B cell (primary cell): ENCODE measurements at regions not wholly inside any gene's neighbourhood (a gene's known extent, or its start where the extent isn't known, plus 50 kb on each side); places are given as distances from the start of the nearest gene placed in this dataset.

Source experiments
- ATAC-seq: fragments of 200-7000 bp; cut with Tn5 transposase; one replicate; pipeline ENCODE4 v1.10.0; 2021; ENCODE audit warnings: low read depth, mild to moderate bottlenecking, moderate number of reproducible peaks, moderate library complexity
- CTCF ChIA-PET: fragments of 350-600 bp; sonication (Branson Sonifier 250); formaldehyde crosslinking; loops from one replicate; lab custom pipeline; 2021; ENCODE audit warnings: antibody characterized with exemption, inconsistent platforms; lab: Charles Lee
- POLR2A ChIA-PET: fragments of 350-600 bp; sonication (Branson Sonifier 250); formaldehyde crosslinking; loops from one replicate; lab custom pipeline; 2021; ENCODE audit warnings: antibody characterized with exemption; lab: Charles Lee
- DNase-seq: peaks from one replicate; pipeline ENCODE4 v3.0.0; 2013
- H2AFZ ChIP-seq: 2 replicates; pipeline ENCODE4 v1.6.1; 2012; ENCODE audit warnings: mild to moderate bottlenecking, low read depth, low read length; ENCODE audit not compliant: insufficient read depth, poor library complexity, severe bottlenecking
- H3K27ac ChIP-seq, 2 donors: 1 replicate in 1 of 2; 2 replicates in 1 of 2; pipeline ENCODE4 v1.5.1; 2012 to 2013; ENCODE audit warnings: low read length in 2 of 2, mild to moderate bottlenecking in 2 of 2, moderate library complexity in 1 of 2
- H3K27me3 ChIP-seq, 4 experiments: fragments of 200-600 bp in 1 of 4; sonication (generic) in 1 of 4; replicated peaks in 1 of 4; 1 replicate in 2 of 4; 2 replicates in 2 of 4; pipeline versions ENCODE4 v1.6.1 to v1.7.0; 2013 to 2016; ENCODE audit warnings: low read length in 3 of 4, mild to moderate bottlenecking in 2 of 4, mixed read lengths in 1 of 4, moderate library complexity in 1 of 4; ENCODE audit not compliant: insufficient read depth in 4 of 4, control insufficient read depth in 3 of 4; ENCODE audit errors: control extremely low read depth in 1 of 4
- H3K36me3 ChIP-seq, 2 experiments: replicated peaks in 1 of 2; 1 replicate in 1 of 2; 2 replicates in 1 of 2; pipeline versions ENCODE4 v1.6.1 to v1.7.1; 2013; ENCODE audit warnings: low read length in 1 of 2; ENCODE audit not compliant: insufficient read depth in 2 of 2, control insufficient read depth in 1 of 2; ENCODE audit errors: control extremely low read depth in 1 of 2, extremely low read depth in 1 of 2
- H3K4me1 ChIP-seq, 2 donors: fragments of 200-600 bp in 1 of 2; sonication (generic) in 1 of 2; 1 replicate in 1 of 2; 2 replicates in 1 of 2; pipeline versions ENCODE4 v1.5.1 to v1.6.1; 2013 to 2017; ENCODE audit warnings: low read length in 2 of 2; ENCODE audit not compliant: control insufficient read depth in 2 of 2, insufficient read depth in 2 of 2
- H3K4me2 ChIP-seq: replicated peaks from 2 replicates; pipeline ENCODE3; 2012; ENCODE audit warnings: mild to moderate bottlenecking, low read depth, low read length; ENCODE audit not compliant: poor library complexity, severe bottlenecking
- H3K4me3 ChIP-seq, 5 experiments: fragments of 200-600 bp in 1 of 5; sonication (generic) in 1 of 5; 1 replicate in 3 of 5; 2 replicates in 2 of 5; pipeline versions ENCODE4 v1.5.1 to v1.7.0; 2011 to 2016; ENCODE audit warnings: low read length in 4 of 5, mild to moderate bottlenecking in 4 of 5, low read depth in 2 of 5, control low read depth in 1 of 5, moderate library complexity in 1 of 5; ENCODE audit not compliant: insufficient read depth in 1 of 5; ENCODE audit errors: control extremely low read depth in 1 of 5, extremely low read depth in 1 of 5
- H3K79me2 ChIP-seq: fragments of 200-600 bp; sonication (generic); one replicate; pipeline ENCODE4 v1.6.0; 2016; ENCODE audit warnings: low read length; ENCODE audit not compliant: control insufficient read depth, insufficient read depth
- H3K9ac ChIP-seq: fragments of 200-600 bp; sonication (generic); 2 replicates; pipeline ENCODE4 v1.6.1; 2017; ENCODE audit warnings: mild to moderate bottlenecking, low read length, moderate library complexity
- H3K9me3 ChIP-seq, 3 donors: one replicate each; pipeline versions ENCODE4 v1.6.1 to v1.7.1; 2013; ENCODE audit warnings: low read length in 2 of 3; ENCODE audit not compliant: control insufficient read depth in 2 of 3, insufficient read depth in 1 of 3; ENCODE audit errors: control extremely low read depth in 1 of 3
- H4K20me1 ChIP-seq: 2 replicates; pipeline ENCODE4 v1.6.0; 2012; ENCODE audit warnings: mild to moderate bottlenecking, low read length; ENCODE audit not compliant: insufficient read depth, control insufficient read depth, poor library complexity, severe bottlenecking
- H3K27ac Mint-ChIP-seq: one replicate; pipeline ENCODE4 v1.8.0; 2021; ENCODE audit warnings: mixed read lengths
- H3K27me3 Mint-ChIP-seq: one replicate; pipeline ENCODE4 v1.8.0; 2021; ENCODE audit warnings: mixed read lengths
- H3K4me1 Mint-ChIP-seq: one replicate; pipeline ENCODE4 v1.8.0; 2021; ENCODE audit warnings: mixed read lengths
- H3K4me3 Mint-ChIP-seq: one replicate; pipeline ENCODE4 v1.8.0; 2021; ENCODE audit warnings: mixed read lengths
- H3K9me3 Mint-ChIP-seq: one replicate; pipeline ENCODE4 v1.8.0; 2022; ENCODE audit warnings: mixed read lengths; ENCODE audit not compliant: insufficient read depth
- EZH2 ChIP-seq: IDR thresholded peaks from 2 replicates; pipeline ENCODE4 v1.6.1; 2012; ENCODE audit warnings: borderline replicate concordance, low read depth, mild to moderate bottlenecking, moderate library complexity, low read length; ENCODE audit not compliant: insufficient read depth, poor library complexity, severe bottlenecking
- WGBS: methylation state at CpG from one replicate; pipeline ENCODE4 v1.1.5; 2013; ENCODE audit warnings: missing lambda C conversion rate; ENCODE audit not compliant: insufficient coverage; 5-methylcytosine and 5-hydroxymethylcytosine counted together
- intact Hi-C: fragments of 100-400 bp; cut with micrococcal nuclease; formaldehyde crosslinking; loops from one replicate; pipeline ENCODE4 v1.10.0; 2022
- TF ChIP-seq, protein P1 (sequence below): fragments of 200-600 bp; IDR thresholded peaks from one replicate; pipeline ENCODE4 v1.8.0; 2022; ENCODE audit warnings: antibody characterized with exemption, mild to moderate bottlenecking

GRCh38 chr11:38968951-38969350 lies 2370.9 kb upstream of the RAG2 start:
- no peak overlapping the region for H3K27ac Mint-ChIP-seq
- H3K4me3 ChIP-seq, result no peak overlapping the region
- H3K4me3 Mint-ChIP-seq, result no peak overlapping the region
- TF ChIP-seq, protein P1, sequence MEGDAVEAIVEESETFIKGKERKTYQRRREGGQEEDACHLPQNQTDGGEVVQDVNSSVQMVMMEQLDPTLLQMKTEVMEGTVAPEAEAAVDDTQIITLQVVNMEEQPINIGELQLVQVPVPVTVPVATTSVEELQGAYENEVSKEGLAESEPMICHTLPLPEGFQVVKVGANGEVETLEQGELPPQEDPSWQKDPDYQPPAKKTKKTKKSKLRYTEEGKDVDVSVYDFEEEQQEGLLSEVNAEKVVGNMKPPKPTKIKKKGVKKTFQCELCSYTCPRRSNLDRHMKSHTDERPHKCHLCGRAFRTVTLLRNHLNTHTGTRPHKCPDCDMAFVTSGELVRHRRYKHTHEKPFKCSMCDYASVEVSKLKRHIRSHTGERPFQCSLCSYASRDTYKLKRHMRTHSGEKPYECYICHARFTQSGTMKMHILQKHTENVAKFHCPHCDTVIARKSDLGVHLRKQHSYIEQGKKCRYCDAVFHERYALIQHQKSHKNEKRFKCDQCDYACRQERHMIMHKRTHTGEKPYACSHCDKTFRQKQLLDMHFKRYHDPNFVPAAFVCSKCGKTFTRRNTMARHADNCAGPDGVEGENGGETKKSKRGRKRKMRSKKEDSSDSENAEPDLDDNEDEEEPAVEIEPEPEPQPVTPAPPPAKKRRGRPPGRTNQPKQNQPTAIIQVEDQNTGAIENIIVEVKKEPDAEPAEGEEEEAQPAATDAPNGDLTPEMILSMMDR, result no peak
- no peak for TF ChIP-seq EZH2
- peaks cover 0 to 9% (median 0%) of the 10 kb centered on the region in 3 donors for H3K9me3 ChIP-seq
- no peak overlapping the region for H3K27ac ChIP-seq
- POLR2A ChIA-PET, result no interaction called here
- H3K4me1 ChIP-seq, result no peaks in the 10 kb centered on the region
- H3K9me3 Mint-ChIP-seq, result no peaks in the 10 kb centered on the region
- no peaks in the 10 kb centered on the region for H3K27me3 ChIP-seq
- H3K4me2 ChIP-seq, result no peak overlapping the region
- no peaks in the 10 kb centered on the region for H4K20me1 ChIP-seq
- DNase-seq (no peak), ATAC-seq (no peak)
- H3K4me1 Mint-ChIP-seq, result no peaks in the 10 kb centered on the region
- CTCF ChIA-PET, result no interaction called here
- no peaks in the 10 kb centered on the region for H3K36me3 ChIP-seq
- H3K79me2 ChIP-seq, result no peaks in the 10 kb centered on the region
- H3K9ac ChIP-seq, result no peak overlapping the region
- H2AFZ ChIP-seq, result no peak overlapping the region
- intact Hi-C loops, result no loop called here
- WGBS, result no CpG with 5 or more reads among the region's 1 CpG
- H3K27me3 Mint-ChIP-seq, result no peaks in the 10 kb centered on the region

DNA sequence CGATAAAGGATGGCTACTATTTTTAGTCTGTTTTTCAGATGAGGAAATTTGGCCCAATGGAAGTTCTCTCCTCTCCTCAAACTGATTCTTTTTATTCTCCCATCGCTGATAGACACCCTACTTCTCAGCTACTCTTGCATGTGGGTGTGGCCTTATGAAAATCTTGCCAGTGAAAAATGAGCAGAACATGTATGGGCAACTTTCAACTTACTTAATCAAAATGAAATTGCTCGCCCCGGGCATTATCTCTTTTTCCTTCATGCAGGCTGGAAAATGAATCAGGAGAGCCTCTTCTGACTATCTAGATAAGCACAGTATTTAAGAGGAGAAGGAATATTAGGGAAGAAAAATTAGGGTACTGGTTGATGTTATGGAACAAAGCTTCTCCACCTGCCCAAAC lies 2354.7 kb upstream of the RAG2 start:
- no peaks in the 10 kb centered on the region for H3K79me2 ChIP-seq
- CTCF ChIA-PET, result no interaction called here
- H3K9ac ChIP-seq, result no peak overlapping the region
- no peak overlapping the region for H3K4me2 ChIP-seq
- peaks cover 0 to 4% (median 0%) of the 10 kb centered on the region in 3 donors for H3K9me3 ChIP-seq
- H3K27ac ChIP-seq, result no peak overlapping the region
- H3K4me3 ChIP-seq, result no peak overlapping the region
- intact Hi-C loops, result no loop called here
- POLR2A ChIA-PET, result no interaction called here
- Mint-ChIP-seq H3K4me1 (no peaks in the 10 kb centered on the region), H3K27ac (no peak overlapping the region), H3K4me3 (no peak overlapping the region), H3K9me3 (no peaks in the 10 kb centered on the region), H3K27me3 (no peaks in the 10 kb centered on the region)
- H4K20me1 ChIP-seq, result no peaks in the 10 kb centered on the region
- no peaks in the 10 kb centered on the region for H3K36me3 ChIP-seq
- WGBS, result no CpG with 5 or more reads among the region's 4 CpGs
- TF ChIP-seq, protein P1, result no peak
- no peak for TF ChIP-seq EZH2
- no peak overlapping the region for H2AFZ ChIP-seq
- ATAC-seq (no peak), DNase-seq (no peak)
- H3K27me3 ChIP-seq, result no peaks in the 10 kb centered on the region
- no peaks in the 10 kb centered on the region for H3K4me1 ChIP-seq
